GM19468 (cell line): ENCODE measurements at regions not wholly inside any gene's neighbourhood (a gene's known extent, or its start where the extent isn't known, plus 50 kb on each side); places are given as distances from the start of the nearest gene placed in this dataset.
"Not testable (repeated sequence)": the region's sequence is repeated elsewhere in the genome, so short reads cannot be mapped to it uniquely, and the experiment has no call there.

Experiments used
- ATAC-seq: cut with Tn5 transposase; IDR thresholded peaks from one replicate; pipeline ENCODE4 v1.9.1; 2021; ENCODE audit warnings: mild to moderate bottlenecking, moderate library complexity, moderate number of reproducible peaks; ENCODE audit not compliant: unreplicated experiment; ENCODE audit errors: extremely low read depth

- ATAC-seq = no peak
Measured at GRCh38 chr18:67145586-67146292, 370.8 kb downstream of the DSEL start.

- no peak for ATAC-seq
Measured at GRCh38 chr18:67144329-67144728, 372.2 kb downstream of the DSEL start.

- no peak for ATAC-seq
Measured at GRCh38 chr18:67143028-67143427, 373.5 kb downstream of the DSEL start.

GRCh38 chr18:67142604-67143003, 373.9 kb downstream of the DSEL start:
- no peak for ATAC-seq

GRCh38 chr18:67140495-67140894, 376.0 kb downstream of the DSEL start:
- no peak for ATAC-seq

GRCh38 chr18:67139899-67140298, 376.6 kb downstream of the DSEL start:
- ATAC-seq = no peak

GRCh38 chr18:67135981-67136380, 380.5 kb downstream of the DSEL start:
- no peak for ATAC-seq

GRCh38 chr18:67134911-67135310, 381.6 kb downstream of the DSEL start:
- no peak for ATAC-seq

GRCh38 chr18:67133669-67134068, 382.9 kb downstream of the DSEL start:
- no peak for ATAC-seq

- ATAC-seq = no peak
Measured at GRCh38 chr18:67132919-67133318, 383.6 kb downstream of the DSEL start.

GRCh38 chr18:67131498-67131897, 385.0 kb downstream of the DSEL start:
- no peak for ATAC-seq

- not testable (repeated sequence) for ATAC-seq
Measured at GRCh38 chr18:67126751-67127150, 389.8 kb downstream of the DSEL start.

GRCh38 chr18:67123901-67124300, 392.6 kb downstream of the DSEL start:
- ATAC-seq = no peak

GRCh38 chr18:67117804-67118203, 398.7 kb downstream of the DSEL start:
- no peak for ATAC-seq

GRCh38 chr18:67109535-67109934, 407.0 kb downstream of the DSEL start:
- ATAC-seq = no peak

- ATAC-seq = no peak
Measured at GRCh38 chr18:67108894-67109293, 407.6 kb downstream of the DSEL start.

GRCh38 chr18:67104700-67105284, 411.7 kb downstream of the DSEL start:
- no peak for ATAC-seq

GRCh38 chr18:67094123-67094522, 422.4 kb downstream of the DSEL start:
- no peak for ATAC-seq

- ATAC-seq = no peak
Measured at GRCh38 chr18:67092141-67092540, 424.4 kb downstream of the DSEL start.

GRCh38 chr18:67081482-67082211, 434.9 kb downstream of the DSEL start:
- ATAC-seq = no peak

- ATAC-seq = no peak
Measured at GRCh38 chr18:67080601-67081000, 435.9 kb downstream of the DSEL start.
